IPS-20b (cell line): ENCODE measurements at regions not wholly inside any gene's neighbourhood (a gene's known extent, or its start where the extent isn't known, plus 50 kb on each side); places are given as distances from the start of the nearest gene placed in this dataset.
"Not testable (repeated sequence)": the region's sequence is repeated elsewhere in the genome, so short reads cannot be mapped to it uniquely, and the experiment has no call there.

Experiments
- H3K27ac ChIP-seq: one replicate; pipeline ENCODE4 v1.5.1; 2013; ENCODE audit warnings: low read length
- H3K27me3 ChIP-seq: 2 replicates; pipeline ENCODE4 v1.6.1; 2013; ENCODE audit warnings: mild to moderate bottlenecking, low read length, inconsistent platforms; ENCODE audit not compliant: insufficient read depth
- H3K36me3 ChIP-seq: 2 replicates; pipeline ENCODE4 v1.6.1; 2013; ENCODE audit warnings: low read depth, mild to moderate bottlenecking, inconsistent platforms, low read length, moderate library complexity; ENCODE audit not compliant: insufficient read depth
- H3K4me1 ChIP-seq: 2 replicates; pipeline ENCODE4 v1.6.1; 2013; ENCODE audit warnings: mild to moderate bottlenecking, control low read depth, inconsistent platforms, low read length, moderate library complexity; ENCODE audit not compliant: insufficient read depth
- H3K4me3 ChIP-seq: 2 replicates; pipeline ENCODE4 v1.5.1; 2013; ENCODE audit warnings: mild to moderate bottlenecking, low read length, inconsistent platforms
- H3K9ac ChIP-seq: 2 replicates; pipeline ENCODE4 v1.6.1; 2013; ENCODE audit warnings: low read depth, mild to moderate bottlenecking, inconsistent platforms, low read length, moderate library complexity
- H3K9me3 ChIP-seq: 2 replicates; pipeline ENCODE4 v1.6.1; 2013; ENCODE audit warnings: mild to moderate bottlenecking, low read depth, low read length, inconsistent platforms; ENCODE audit not compliant: insufficient read depth

DNA sequence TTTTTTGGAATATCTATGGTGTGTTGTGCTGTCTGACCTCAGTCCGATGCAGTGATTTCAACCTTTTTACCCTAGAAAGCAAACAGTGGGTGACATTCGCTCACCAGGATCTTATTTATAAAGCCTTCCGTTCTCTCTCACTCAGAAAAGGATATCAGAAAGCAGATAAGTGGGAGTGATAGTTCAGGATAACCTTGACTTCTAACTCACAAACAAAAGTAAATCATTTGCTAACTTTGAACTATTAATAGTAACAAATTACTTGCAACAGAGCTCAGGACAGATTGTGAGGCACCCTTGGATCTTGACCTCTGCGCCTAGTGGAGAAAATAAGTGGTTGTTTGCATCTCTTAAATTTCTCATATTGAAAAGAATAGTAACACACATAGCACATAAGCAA, 637.1 kb upstream of the CITED2 start:
- Histone ChIP-seq H3K27ac (no peak overlapping the region), H3K4me1 (no peaks in the 10 kb centered on the region), H3K36me3 (no peaks in the 10 kb centered on the region), H3K4me3 (no peak overlapping the region), H3K9ac (no peak overlapping the region), H3K9me3 (peaks cover 6% of the 10 kb centered on the region; the same call in 1 of the 2 replicates), H3K27me3 (no peaks in the 10 kb centered on the region)

DNA sequence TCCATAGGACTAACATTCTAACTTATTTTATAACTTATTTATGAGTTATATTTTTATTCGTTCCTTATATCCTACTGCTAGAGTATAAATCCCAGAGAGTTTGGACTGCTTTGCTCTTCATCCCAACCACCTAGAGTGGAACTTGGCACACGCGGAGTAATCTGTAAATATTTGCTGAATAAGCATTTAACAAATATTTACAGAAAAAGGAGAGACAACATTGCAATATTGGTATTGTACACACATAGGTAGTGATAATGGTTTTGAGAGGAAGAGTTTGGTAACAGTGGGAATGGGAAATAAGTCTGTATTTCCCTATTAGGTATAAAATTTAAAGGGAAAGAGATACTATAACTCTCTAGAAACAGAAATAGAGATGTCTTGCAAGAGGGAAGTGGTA, 634.8 kb upstream of the CITED2 start:
- Histone ChIP-seq H3K27ac (no peak overlapping the region), H3K9me3 (peaks cover 6% of the 10 kb centered on the region; the same call in 1 of the 2 replicates), H3K36me3 (no peaks in the 10 kb centered on the region), H3K27me3 (no peaks in the 10 kb centered on the region), H3K4me1 (no peaks in the 10 kb centered on the region), H3K4me3 (no peak overlapping the region), H3K9ac (no peak overlapping the region)

DNA sequence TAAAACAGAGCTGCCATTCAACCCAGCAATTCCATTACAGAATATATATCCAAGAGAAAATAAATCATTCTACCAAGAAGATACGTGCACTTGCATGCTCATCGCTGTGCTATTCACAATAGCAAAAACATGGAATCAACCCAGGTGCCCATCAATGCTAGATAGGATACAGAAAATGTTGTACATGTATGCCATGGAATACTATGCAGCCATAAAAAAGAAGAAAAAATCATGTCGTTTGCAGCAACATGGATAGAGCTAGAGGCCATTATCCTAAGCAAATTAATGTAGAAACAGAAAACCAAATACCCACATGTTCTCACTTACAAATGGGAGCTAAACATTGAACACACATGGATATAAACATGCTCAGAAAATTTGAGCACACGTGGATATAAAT, 633.1 kb upstream of the CITED2 start:
- H3K27ac ChIP-seq = no peak overlapping the region
- no peaks in the 10 kb centered on the region for H3K27me3 ChIP-seq
- H3K4me3 ChIP-seq = no peak overlapping the region
- H3K9ac ChIP-seq = no peak overlapping the region
- peaks cover 6% of the 10 kb centered on the region; the same call in 1 of the 2 replicates for H3K9me3 ChIP-seq
- H3K36me3 ChIP-seq = no peaks in the 10 kb centered on the region
- peaks cover 11% of the 10 kb centered on the region; the same call in 1 of the 2 replicates for H3K4me1 ChIP-seq

DNA sequence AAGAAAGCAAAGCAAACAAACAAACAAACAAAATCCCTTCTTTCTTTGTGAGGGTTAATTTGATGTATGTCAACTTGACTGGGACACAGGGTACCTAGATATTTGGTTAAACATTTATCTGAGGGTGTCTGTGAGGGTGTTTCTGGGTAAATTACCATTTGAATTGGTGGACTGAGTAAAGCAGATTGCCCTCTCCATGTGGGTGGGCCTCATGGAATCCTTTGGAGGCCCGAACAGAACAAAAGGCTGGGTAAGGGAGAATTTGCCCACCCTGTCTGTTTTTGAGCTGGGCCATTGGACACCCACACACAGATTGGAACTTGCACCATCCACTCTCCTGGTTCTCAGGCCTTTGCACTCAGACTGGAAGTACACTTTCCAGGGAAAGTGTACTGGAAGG, 628.8 kb upstream of the CITED2 start:
- Histone ChIP-seq H3K9me3 (peaks cover 6% of the 10 kb centered on the region; the same call in 1 of the 2 replicates), H3K27ac (peak overlapping the region; percentile 62), H3K27me3 (no peaks in the 10 kb centered on the region), H3K9ac (no peak overlapping the region), H3K36me3 (no peaks in the 10 kb centered on the region), H3K4me1 (peaks cover 12% of the 10 kb centered on the region; the same call in 1 of the 2 replicates), H3K4me3 (no peak overlapping the region)

DNA sequence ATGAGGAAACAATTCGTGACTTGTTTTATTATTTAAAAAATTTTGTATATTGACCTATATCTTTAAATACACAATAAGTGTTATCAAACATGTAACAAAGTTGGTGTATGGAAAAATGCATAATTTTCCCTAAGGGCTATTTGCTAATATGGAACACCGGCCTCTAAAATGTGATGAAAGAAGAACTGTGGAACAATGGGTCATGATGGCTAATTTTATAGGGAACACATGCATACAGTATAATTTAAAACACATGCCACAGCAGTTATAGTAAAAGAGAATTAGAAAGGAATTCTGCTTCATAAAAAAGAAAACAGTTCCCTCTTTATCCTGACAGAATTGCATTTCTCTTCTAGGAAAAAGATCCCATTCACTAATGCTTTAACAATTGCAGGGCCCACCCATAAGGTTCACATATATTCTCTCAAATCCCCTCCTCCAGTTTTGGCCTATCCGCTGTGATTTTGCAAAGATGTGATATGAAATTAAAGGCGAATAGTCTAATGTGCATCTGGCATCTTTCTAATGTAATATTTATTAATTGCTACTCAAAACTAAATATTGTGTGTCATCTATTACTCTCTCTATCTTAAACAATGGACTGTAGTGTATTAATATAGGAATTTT, 628.1 kb upstream of the CITED2 start:
- Histone ChIP-seq H3K9me3 (peaks cover 4% of the 10 kb centered on the region; the same call in 1 of the 2 replicates), H3K27ac (no peak overlapping the region), H3K4me1 (peaks cover 12% of the 10 kb centered on the region; the same call in 1 of the 2 replicates), H3K27me3 (no peaks in the 10 kb centered on the region), H3K9ac (no peak overlapping the region), H3K4me3 (no peak overlapping the region), H3K36me3 (no peaks in the 10 kb centered on the region)

DNA sequence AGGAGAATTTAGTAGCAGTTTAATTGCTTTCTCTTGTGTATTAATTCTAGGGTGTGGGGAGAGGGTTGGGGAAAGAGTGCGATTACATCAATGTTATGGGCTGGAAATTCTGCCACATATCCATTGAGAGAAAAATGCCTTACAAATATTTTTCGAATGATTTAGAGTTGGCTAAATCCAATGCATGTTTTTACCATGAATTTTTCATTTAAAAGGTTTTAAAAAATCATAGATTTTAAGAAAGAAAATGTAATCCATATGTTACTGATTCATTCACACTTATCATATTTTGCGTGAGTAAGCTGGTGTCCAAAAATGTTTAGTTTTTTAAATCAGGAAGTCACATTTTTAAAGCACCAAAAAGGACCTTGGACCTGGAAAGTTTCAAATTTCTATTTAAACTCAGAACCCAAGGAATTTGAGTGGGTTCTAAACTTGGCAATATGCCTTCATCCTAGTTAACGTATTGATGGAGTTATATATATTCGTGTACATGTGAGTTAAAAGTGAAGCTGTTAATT, 627.4 kb upstream of the CITED2 start:
- Histone ChIP-seq H3K9ac (no peak overlapping the region), H3K9me3 (no peaks in the 10 kb centered on the region), H3K27ac (no peak overlapping the region), H3K27me3 (no peaks in the 10 kb centered on the region), H3K4me3 (no peak overlapping the region), H3K4me1 (peaks cover 12% of the 10 kb centered on the region; the same call in 1 of the 2 replicates), H3K36me3 (no peaks in the 10 kb centered on the region)

DNA sequence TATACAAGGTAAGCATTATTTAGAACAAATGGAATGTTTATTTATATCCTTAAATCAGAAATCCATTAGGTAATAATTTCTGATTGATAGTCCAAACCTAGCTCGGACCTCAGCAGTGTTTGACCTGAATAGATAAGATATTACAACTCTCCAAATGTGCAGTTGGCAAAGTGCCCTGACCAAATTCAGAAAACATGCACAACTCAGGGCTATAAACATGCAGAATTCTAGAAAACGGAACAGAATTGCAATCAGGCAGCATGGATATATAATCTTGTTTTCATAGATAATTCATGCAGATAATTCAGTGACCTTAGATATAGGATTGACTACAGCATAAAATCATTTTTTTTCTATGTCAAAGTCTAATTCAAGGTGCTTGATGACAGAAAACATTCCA, 626.6 kb upstream of the CITED2 start:
- no peaks in the 10 kb centered on the region for H3K9me3 ChIP-seq
- no peak overlapping the region for H3K9ac ChIP-seq
- no peaks in the 10 kb centered on the region for H3K27me3 ChIP-seq
- no peak overlapping the region for H3K4me3 ChIP-seq
- H3K4me1 ChIP-seq = peaks cover 12% of the 10 kb centered on the region; the same call in 1 of the 2 replicates
- no peak overlapping the region for H3K27ac ChIP-seq
- H3K36me3 ChIP-seq = no peaks in the 10 kb centered on the region

DNA sequence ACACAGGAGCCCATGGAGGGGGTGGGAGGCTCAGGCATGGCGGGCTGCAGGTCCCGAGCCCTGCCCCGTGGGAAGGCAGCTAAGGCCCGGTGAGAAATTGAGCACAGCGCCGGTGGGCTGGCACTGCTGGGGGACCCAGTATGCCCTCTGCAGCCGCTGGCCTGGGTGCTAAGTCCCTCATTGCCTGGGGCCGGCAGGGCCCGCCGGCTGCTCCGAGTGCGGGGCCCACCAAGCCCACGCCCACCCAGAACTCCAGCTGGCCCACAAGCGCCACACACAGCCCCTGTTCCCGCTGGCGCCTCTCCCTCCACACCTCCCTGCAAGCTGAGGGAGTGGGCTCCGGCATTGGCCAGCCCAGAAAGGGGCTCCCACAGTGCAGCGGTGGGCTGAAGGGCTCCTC, 625.2 kb upstream of the CITED2 start:
- not testable (repeated sequence) for H3K27ac ChIP-seq, H3K9me3 ChIP-seq, H3K36me3 ChIP-seq, H3K27me3 ChIP-seq, H3K9ac ChIP-seq, H3K4me3 ChIP-seq
- peaks cover 12% of the 10 kb centered on the region; the same call in 1 of the 2 replicates for H3K4me1 ChIP-seq

DNA sequence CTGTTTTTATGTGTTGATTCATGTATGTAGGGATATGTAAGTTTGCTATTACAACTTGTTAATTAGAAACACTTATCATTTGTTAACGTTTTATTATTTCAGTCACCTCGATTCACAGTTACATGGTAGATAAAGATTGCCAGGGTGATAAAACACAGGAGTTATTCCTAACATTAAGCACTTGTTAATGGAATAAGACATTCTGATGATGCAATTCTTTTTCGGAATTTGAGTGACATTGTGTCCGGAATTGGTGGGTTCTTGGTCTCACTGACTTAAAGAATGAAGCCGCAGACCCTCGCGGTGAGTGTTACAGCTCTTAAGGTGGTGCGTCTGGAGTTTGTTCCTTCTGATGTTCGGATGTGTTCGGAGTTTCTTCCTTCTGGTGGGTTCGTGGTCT, 624.0 kb upstream of the CITED2 start:
- H3K27me3 ChIP-seq, H3K4me1 ChIP-seq, H3K36me3 ChIP-seq, H3K4me3 ChIP-seq, H3K9me3 ChIP-seq, H3K27ac ChIP-seq, H3K9ac ChIP-seq: not testable (repeated sequence)

DNA sequence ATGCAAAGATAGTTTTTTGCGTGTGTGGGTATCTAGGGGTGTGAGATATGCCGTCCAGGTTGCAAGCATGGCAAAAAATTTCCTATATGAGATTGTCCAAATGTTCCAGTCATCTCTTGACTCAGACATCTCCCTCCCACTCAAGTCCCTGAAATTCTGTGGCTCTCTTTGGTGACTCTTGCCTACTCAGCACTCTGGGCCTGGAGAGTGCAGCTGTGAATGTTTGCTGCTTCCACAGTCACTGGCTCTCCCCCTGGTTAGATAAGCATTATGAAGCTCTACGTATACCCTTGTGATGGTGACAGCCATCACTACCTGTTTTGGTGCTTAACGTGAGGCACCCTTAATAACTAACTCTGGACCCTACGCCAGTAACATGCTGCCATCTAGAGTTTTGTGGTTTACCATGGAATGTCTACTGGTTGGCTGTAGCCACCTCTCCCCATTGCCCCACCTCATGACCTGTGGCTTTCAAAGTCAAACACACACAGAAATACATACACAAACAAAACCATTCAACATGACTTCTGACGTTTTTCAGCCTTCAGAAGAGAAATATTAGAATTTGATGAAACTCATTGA, 621.9 kb upstream of the CITED2 start:
- Histone ChIP-seq H3K27me3 (no peaks in the 10 kb centered on the region), H3K4me1 (no peaks in the 10 kb centered on the region; the same call in 1 of the 2 replicates), H3K9ac (no peak overlapping the region), H3K36me3 (no peaks in the 10 kb centered on the region), H3K9me3 (no peaks in the 10 kb centered on the region), H3K4me3 (no peak overlapping the region), H3K27ac (no peak overlapping the region)

DNA sequence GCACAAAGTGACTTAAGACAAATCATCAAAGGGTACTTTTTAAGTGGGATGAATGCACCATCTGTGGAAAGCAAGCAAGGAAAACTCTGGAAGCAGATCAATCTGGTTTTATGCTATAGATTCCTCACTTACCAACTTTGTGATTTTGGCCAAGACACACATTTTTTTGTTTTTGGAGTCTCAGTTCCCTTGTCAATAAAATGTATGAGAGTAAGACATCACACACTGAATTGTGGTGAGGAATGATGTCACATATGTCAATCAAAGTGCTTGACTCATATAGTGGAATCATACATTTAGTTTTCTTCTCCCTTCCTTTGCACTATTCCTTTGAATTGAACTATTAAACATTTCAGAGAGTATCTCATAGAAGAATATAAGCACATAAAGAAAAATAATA, 620.5 kb upstream of the CITED2 start:
- H3K27ac ChIP-seq = no peak overlapping the region
- H3K36me3 ChIP-seq = no peaks in the 10 kb centered on the region
- H3K4me3 ChIP-seq = no peak overlapping the region
- no peaks in the 10 kb centered on the region for H3K27me3 ChIP-seq
- H3K4me1 ChIP-seq = no peaks in the 10 kb centered on the region; the same call in 1 of the 2 replicates
- no peak overlapping the region for H3K9ac ChIP-seq
- H3K9me3 ChIP-seq = no peaks in the 10 kb centered on the region

DNA sequence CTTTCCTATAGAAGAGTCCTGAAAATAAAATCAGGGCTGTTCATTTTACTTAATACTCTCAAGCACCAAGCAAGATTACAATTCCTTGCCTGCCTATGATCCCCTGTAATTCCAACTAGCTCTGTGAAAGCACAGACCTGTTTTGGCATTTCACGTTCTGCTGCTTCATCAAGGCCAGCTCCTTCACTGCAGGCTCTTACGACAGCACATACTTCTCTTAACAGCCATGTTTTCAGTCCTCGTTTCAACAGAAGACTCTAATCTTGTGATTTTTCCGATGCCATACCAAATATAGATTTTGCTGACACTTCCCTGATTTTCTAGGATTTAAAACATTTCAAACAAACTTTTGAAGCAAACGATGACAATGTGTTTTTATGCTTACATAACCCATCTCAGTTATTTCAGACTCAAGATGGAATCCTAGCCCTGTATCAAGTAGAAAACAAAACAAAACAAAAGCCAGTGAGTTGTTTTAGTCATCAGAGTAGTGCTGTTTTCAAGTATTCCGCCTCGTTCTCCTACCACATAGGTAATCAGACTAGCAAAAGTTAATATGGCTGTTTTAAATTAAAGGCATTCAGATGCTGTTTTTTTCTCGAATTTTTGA, 616.5 kb upstream of the CITED2 start:
- no peaks in the 10 kb centered on the region for H3K27me3 ChIP-seq
- no peak overlapping the region for H3K4me3 ChIP-seq
- no peak overlapping the region for H3K27ac ChIP-seq

More for the DNA sequence above, 616.5 kb upstream of the CITED2 start:
- no peaks in the 10 kb centered on the region; the same call in 1 of the 2 replicates for H3K4me1 ChIP-seq
- no peaks in the 10 kb centered on the region for H3K9me3 ChIP-seq
- no peaks in the 10 kb centered on the region for H3K36me3 ChIP-seq
- no peak overlapping the region for H3K9ac ChIP-seq
